ENCODE measurements at regions not wholly inside any gene's neighbourhood (a gene's known extent, or its start where the extent isn't known, plus 50 kb on each side); places are given as distances from the start of the nearest gene placed in this dataset.

GRCh38 chr5:57754616-57755015 is 272.0 kb upstream of the ACTBL2 start:
- TF ChIP-seq, protein P1, sequence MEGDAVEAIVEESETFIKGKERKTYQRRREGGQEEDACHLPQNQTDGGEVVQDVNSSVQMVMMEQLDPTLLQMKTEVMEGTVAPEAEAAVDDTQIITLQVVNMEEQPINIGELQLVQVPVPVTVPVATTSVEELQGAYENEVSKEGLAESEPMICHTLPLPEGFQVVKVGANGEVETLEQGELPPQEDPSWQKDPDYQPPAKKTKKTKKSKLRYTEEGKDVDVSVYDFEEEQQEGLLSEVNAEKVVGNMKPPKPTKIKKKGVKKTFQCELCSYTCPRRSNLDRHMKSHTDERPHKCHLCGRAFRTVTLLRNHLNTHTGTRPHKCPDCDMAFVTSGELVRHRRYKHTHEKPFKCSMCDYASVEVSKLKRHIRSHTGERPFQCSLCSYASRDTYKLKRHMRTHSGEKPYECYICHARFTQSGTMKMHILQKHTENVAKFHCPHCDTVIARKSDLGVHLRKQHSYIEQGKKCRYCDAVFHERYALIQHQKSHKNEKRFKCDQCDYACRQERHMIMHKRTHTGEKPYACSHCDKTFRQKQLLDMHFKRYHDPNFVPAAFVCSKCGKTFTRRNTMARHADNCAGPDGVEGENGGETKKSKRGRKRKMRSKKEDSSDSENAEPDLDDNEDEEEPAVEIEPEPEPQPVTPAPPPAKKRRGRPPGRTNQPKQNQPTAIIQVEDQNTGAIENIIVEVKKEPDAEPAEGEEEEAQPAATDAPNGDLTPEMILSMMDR (IDR thresholded peaks at IDR 0.05): no peak
- TF ChIP-seq, protein P2, sequence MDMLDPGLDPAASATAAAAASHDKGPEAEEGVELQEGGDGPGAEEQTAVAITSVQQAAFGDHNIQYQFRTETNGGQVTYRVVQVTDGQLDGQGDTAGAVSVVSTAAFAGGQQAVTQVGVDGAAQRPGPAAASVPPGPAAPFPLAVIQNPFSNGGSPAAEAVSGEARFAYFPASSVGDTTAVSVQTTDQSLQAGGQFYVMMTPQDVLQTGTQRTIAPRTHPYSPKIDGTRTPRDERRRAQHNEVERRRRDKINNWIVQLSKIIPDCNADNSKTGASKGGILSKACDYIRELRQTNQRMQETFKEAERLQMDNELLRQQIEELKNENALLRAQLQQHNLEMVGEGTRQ (IDR thresholded peaks at IDR 0.05; ENCODE audit: borderline replicate concordance, low read depth, low read length): no peak
- TF ChIP-seq NFIC (IDR thresholded peaks at IDR 0.05; ENCODE audit: borderline replicate concordance) (no peak), POLR2AphosphoS5 (IDR thresholded peaks at IDR 0.05; ENCODE audit: low read depth, low read length) (no peak)
